GM23338 (cell line): ENCODE measurements at regions not wholly inside any gene's neighbourhood (a gene's known extent, or its start where the extent isn't known, plus 50 kb on each side); places are given as distances from the start of the nearest gene placed in this dataset.

ENCODE experiments used
- ATAC-seq: fragments of 200-7000 bp; cut with Tn5 transposase; 3 replicates; pipeline ENCODE4 v1.9.1; 2020
- DNase-seq: peaks from one replicate; pipeline ENCODE4 v3.0.0-alpha.2; 2015; ENCODE audit warnings: low spot score
- H2AFZ ChIP-seq: fragments of 200-600 bp; sonication (generic); 2 replicates; pipeline ENCODE4 v1.8.0; 2016; ENCODE audit warnings: antibody characterized with exemption, mild to moderate bottlenecking, moderate library complexity
- H3F3A ChIP-seq: fragments of 200-600 bp; sonication (generic); replicated peaks from 2 replicates; pipeline ENCODE4 v1.8.0; 2017; ENCODE audit warnings: antibody characterized with exemption, mixed run types, low read depth
- H3K27ac ChIP-seq: fragments of 200-600 bp; sonication (generic); 2 replicates; pipeline ENCODE4 v1.6.1; 2016; ENCODE audit warnings: low read depth
- H3K27me3 ChIP-seq: fragments of 200-600 bp; sonication (generic); 2 replicates; pipeline ENCODE4 v1.8.0; 2016; ENCODE audit warnings: mild to moderate bottlenecking, mixed run types, moderate library complexity; ENCODE audit not compliant: insufficient read depth
- H3K36me3 ChIP-seq: fragments of 200-600 bp; sonication (generic); 2 replicates; pipeline ENCODE4 v1.8.0; 2016; ENCODE audit warnings: mild to moderate bottlenecking; ENCODE audit not compliant: insufficient read depth
- H3K4me1 ChIP-seq: fragments of 200-600 bp; sonication (generic); 2 replicates; pipeline ENCODE4 v1.8.0; 2016; ENCODE audit warnings: mild to moderate bottlenecking, moderate library complexity; ENCODE audit not compliant: insufficient read depth
- H3K4me2 ChIP-seq: fragments of 200-600 bp; sonication (generic); 2 replicates; pipeline ENCODE4 v1.7.1; 2017; ENCODE audit warnings: mixed run types
- H3K4me3 ChIP-seq: fragments of 200-600 bp; sonication (generic); 2 replicates; pipeline ENCODE4 v1.6.1; 2016; ENCODE audit warnings: mixed run types
- H3K79me2 ChIP-seq: fragments of 200-600 bp; sonication (generic); replicated peaks from 2 replicates; pipeline ENCODE4 v1.8.0; 2017; ENCODE audit warnings: mild to moderate bottlenecking; ENCODE audit not compliant: insufficient read depth
- H3K9me2 ChIP-seq: fragments of 200-600 bp; sonication (generic); 2 replicates; pipeline ENCODE4 v1.8.0; 2017; ENCODE audit not compliant: insufficient read depth
- H4K20me1 ChIP-seq: fragments of 200-600 bp; sonication (generic); replicated peaks from 2 replicates; pipeline ENCODE4 v1.8.0; 2017; ENCODE audit warnings: mild to moderate bottlenecking; ENCODE audit not compliant: insufficient read depth
- H3K27ac Mint-ChIP-seq: 2 replicates; pipeline ENCODE4 v1.8.0; 2020; ENCODE audit warnings: inconsistent platforms, mild to moderate bottlenecking, moderate library complexity, mixed read lengths
- H3K27me3 Mint-ChIP-seq: 3 replicates; pipeline ENCODE4 v1.8.0; 2022; ENCODE audit warnings: low read depth, mild to moderate bottlenecking, moderate library complexity, mixed read lengths, inconsistent platforms; ENCODE audit not compliant: insufficient read depth, poor library complexity
- H3K36me3 Mint-ChIP-seq: 3 replicates; pipeline ENCODE4 v1.8.0; 2021; ENCODE audit warnings: low read depth, mild to moderate bottlenecking, inconsistent platforms, moderate library complexity, mixed read lengths
- H3K4me1 Mint-ChIP-seq: 3 replicates; pipeline ENCODE4 v1.8.0; 2020; ENCODE audit warnings: mild to moderate bottlenecking, inconsistent platforms, mixed read lengths
- H3K4me3 Mint-ChIP-seq: 3 replicates; pipeline ENCODE4 v1.8.0; 2021; ENCODE audit warnings: moderate library complexity, mild to moderate bottlenecking, inconsistent platforms, mixed read lengths
- H3K9me3 Mint-ChIP-seq: 3 replicates; pipeline ENCODE4 v1.8.0; 2020; ENCODE audit warnings: moderate library complexity, mild to moderate bottlenecking, inconsistent platforms, mixed read lengths
- CREB1 ChIP-seq: fragments of 250-450 bp; sonication (Bioruptor Pico); IDR thresholded peaks from 2 replicates; pipeline ENCODE4 v1.5.0; 2020; ENCODE audit warnings: low read depth, mild to moderate bottlenecking, moderate library complexity
- EZH2 ChIP-seq: fragments of 200-600 bp; sonication (generic); IDR thresholded peaks from one replicate; pipeline ENCODE4 v1.8.0; 2017; ENCODE audit warnings: antibody characterized with exemption, mild to moderate bottlenecking, low read depth; ENCODE audit not compliant: unreplicated experiment
- EZH2phosphoT487 ChIP-seq: fragments of 200-600 bp; sonication (generic); IDR thresholded peaks from one replicate; pipeline ENCODE4 v1.8.1; 2018; ENCODE audit warnings: antibody characterized with exemption; ENCODE audit not compliant: unreplicated experiment
- JUNB ChIP-seq: IDR thresholded peaks from one replicate; pipeline ENCODE4 v1.6.1; 2016; ENCODE audit warnings: antibody characterized with exemption; ENCODE audit not compliant: unreplicated experiment
- NANOG ChIP-seq: IDR thresholded peaks from 2 replicates; pipeline ENCODE4 v1.6.1; 2016; ENCODE audit warnings: antibody characterized with exemption, borderline replicate concordance
- POLR2AphosphoS5 ChIP-seq: IDR thresholded peaks from 2 replicates; pipeline ENCODE4 v1.6.1; 2016; ENCODE audit warnings: antibody characterized with exemption, low read depth
- REST ChIP-seq: IDR thresholded peaks from one replicate; pipeline ENCODE4 v1.6.1; 2018; ENCODE audit warnings: antibody characterized with exemption; ENCODE audit not compliant: unreplicated experiment
- STAT1 ChIP-seq: IDR thresholded peaks from one replicate; pipeline ENCODE4 v1.6.1; 2016; ENCODE audit warnings: antibody characterized with exemption; ENCODE audit not compliant: unreplicated experiment
- ZNF114 ChIP-seq: fragments of 250-450 bp; sonication (Bioruptor Pico); IDR thresholded peaks from 2 replicates; pipeline ENCODE4 v1.5.0; 2020; ENCODE audit warnings: mild to moderate bottlenecking, moderate library complexity
- ZNF331 ChIP-seq: fragments of 250-450 bp; sonication (Bioruptor Pico); IDR thresholded peaks from 2 replicates; pipeline ENCODE4 v1.5.0; 2020; ENCODE audit warnings: low read depth, mild to moderate bottlenecking, moderate library complexity
- ZNF462 ChIP-seq: fragments of 250-450 bp; sonication (Bioruptor Pico); IDR thresholded peaks from 2 replicates; pipeline ENCODE4 v1.5.0; 2020; ENCODE audit warnings: mild to moderate bottlenecking, moderate library complexity
- TF ChIP-seq, protein P1 (sequence below), 2 experiments: fragments of 200-600 bp in 1 of 2; sonication (generic) in 1 of 2; conservative IDR thresholded peaks; 2 replicates each; pipeline versions ENCODE4 v1.5.1 to v1.6.1; 2016 to 2017; ENCODE audit warnings: antibody characterized with exemption in 2 of 2, low read depth in 2 of 2, mild to moderate bottlenecking in 2 of 2, moderate library complexity in 1 of 2

GRCh38 chr6:167528239-167528638, 203.4 kb downstream of the TTLL2 start (continued):
- TF ChIP-seq ZNF331 (CRISPR knock-in tag) (no peak), EZH2phosphoT487 (no peak), POLR2AphosphoS5 (no peak)
- TF ChIP-seq, protein P1, sequence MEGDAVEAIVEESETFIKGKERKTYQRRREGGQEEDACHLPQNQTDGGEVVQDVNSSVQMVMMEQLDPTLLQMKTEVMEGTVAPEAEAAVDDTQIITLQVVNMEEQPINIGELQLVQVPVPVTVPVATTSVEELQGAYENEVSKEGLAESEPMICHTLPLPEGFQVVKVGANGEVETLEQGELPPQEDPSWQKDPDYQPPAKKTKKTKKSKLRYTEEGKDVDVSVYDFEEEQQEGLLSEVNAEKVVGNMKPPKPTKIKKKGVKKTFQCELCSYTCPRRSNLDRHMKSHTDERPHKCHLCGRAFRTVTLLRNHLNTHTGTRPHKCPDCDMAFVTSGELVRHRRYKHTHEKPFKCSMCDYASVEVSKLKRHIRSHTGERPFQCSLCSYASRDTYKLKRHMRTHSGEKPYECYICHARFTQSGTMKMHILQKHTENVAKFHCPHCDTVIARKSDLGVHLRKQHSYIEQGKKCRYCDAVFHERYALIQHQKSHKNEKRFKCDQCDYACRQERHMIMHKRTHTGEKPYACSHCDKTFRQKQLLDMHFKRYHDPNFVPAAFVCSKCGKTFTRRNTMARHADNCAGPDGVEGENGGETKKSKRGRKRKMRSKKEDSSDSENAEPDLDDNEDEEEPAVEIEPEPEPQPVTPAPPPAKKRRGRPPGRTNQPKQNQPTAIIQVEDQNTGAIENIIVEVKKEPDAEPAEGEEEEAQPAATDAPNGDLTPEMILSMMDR (conservative IDR thresholded peaks at IDR 0.05; ENCODE audit: low read depth in 2 of 2), result no peak

DNA sequence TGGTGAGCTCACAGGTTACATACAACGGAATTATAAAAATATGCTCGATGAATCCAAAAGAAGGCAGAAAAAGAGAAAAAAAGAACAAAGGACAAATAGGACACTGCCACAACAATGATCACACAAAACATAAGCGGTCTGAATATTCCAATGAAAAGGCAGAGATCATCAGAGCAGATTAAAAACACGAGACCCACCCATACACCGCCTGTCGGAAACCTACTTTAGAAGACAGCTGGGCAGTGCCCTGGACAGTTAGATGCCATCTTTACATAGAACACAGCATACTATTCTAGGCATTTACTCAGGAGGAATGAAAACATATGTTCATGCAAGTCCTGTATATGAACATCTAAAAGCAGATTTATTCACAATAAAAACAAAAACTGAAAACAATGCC, 204.1 kb downstream of the TTLL2 start:
- no peak for ATAC-seq
- Histone ChIP-seq H3K27me3 (peaks cover 39% of the 10 kb centered on the region), H3K36me3 (no peaks in the 10 kb centered on the region), H3K4me2 (no peak overlapping the region), H3K79me2 (no peaks in the 10 kb centered on the region), H3K27ac (no peak overlapping the region), H3K9me2 (peaks cover 5% of the 10 kb centered on the region; the same call in 1 of the 2 replicates), H2AFZ (no peak overlapping the region), H3K4me1 (peaks cover 16% of the 10 kb centered on the region), H3K4me3 (no peak overlapping the region), H3F3A (no peaks in the 10 kb centered on the region), H4K20me1 (no peaks in the 10 kb centered on the region)
- H3K27me3 Mint-ChIP-seq, result peaks cover 42% of the 10 kb centered on the region
- H3K4me3 Mint-ChIP-seq, result no peak overlapping the region
- peaks cover 12% of the 10 kb centered on the region for H3K9me3 Mint-ChIP-seq
- no peak for DNase-seq
- peaks cover 27% of the 10 kb centered on the region for H3K4me1 Mint-ChIP-seq
- H3K27ac Mint-ChIP-seq, result no peak overlapping the region
- peaks cover 10% of the 10 kb centered on the region for H3K36me3 Mint-ChIP-seq
- TF ChIP-seq, protein P1 (conservative IDR thresholded peaks at IDR 0.05; ENCODE audit: low read depth in 2 of 2), result no peak
- TF ChIP-seq ZNF462 (CRISPR knock-in tag), result no peak
- TF ChIP-seq JUNB, result no peak
- no peak for TF ChIP-seq EZH2
- no peak for TF ChIP-seq ZNF114 (CRISPR knock-in tag)
- TF ChIP-seq ZNF331 (CRISPR knock-in tag), result no peak
- TF ChIP-seq NANOG, result no peak
- no peak for TF ChIP-seq CREB1 (CRISPR knock-in tag)
- TF ChIP-seq STAT1, result no peak
- no peak for TF ChIP-seq REST
- no peak for TF ChIP-seq POLR2AphosphoS5
